ENCODE measurements at regions not wholly inside any gene's neighbourhood (a gene's known extent, or its start where the extent isn't known, plus 50 kb on each side); places are given as distances from the start of the nearest gene placed in this dataset.
A peak's percentile ranks its signal among the peaks of the same experiment; 100 is the strongest.

DNA sequence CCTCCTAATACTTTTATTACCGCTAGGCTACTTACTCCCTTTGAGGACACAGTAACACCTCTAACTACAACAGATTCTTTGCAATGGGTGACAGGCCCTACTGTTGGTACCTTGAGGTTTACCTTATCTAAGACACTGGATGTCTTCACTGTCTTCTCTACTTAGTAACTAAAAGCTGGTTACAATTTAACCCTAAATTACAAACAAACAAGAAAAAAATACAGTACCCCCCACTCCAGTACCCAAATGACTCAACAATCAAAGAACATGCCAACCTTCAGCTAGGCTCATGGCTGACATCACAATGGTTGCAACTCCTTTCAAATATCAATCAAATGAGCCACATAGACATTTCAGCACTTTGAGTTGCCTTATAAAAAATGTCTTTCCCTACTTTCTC is 198.0 kb downstream of the GUCY2F start:
- 74 to 83% methylated on average over 1 of the region's 1 CpG for WGBS, 2 donors
- intact Hi-C loops (cut with DNase I; ENCODE audit: low total_unique reads): no loop called here
- TF ChIP-seq, protein P1, sequence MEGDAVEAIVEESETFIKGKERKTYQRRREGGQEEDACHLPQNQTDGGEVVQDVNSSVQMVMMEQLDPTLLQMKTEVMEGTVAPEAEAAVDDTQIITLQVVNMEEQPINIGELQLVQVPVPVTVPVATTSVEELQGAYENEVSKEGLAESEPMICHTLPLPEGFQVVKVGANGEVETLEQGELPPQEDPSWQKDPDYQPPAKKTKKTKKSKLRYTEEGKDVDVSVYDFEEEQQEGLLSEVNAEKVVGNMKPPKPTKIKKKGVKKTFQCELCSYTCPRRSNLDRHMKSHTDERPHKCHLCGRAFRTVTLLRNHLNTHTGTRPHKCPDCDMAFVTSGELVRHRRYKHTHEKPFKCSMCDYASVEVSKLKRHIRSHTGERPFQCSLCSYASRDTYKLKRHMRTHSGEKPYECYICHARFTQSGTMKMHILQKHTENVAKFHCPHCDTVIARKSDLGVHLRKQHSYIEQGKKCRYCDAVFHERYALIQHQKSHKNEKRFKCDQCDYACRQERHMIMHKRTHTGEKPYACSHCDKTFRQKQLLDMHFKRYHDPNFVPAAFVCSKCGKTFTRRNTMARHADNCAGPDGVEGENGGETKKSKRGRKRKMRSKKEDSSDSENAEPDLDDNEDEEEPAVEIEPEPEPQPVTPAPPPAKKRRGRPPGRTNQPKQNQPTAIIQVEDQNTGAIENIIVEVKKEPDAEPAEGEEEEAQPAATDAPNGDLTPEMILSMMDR (IDR thresholded peaks at IDR 0.05): no peak
- TF ChIP-seq POLR2A (IDR thresholded peaks at IDR 0.05): no peak

DNA sequence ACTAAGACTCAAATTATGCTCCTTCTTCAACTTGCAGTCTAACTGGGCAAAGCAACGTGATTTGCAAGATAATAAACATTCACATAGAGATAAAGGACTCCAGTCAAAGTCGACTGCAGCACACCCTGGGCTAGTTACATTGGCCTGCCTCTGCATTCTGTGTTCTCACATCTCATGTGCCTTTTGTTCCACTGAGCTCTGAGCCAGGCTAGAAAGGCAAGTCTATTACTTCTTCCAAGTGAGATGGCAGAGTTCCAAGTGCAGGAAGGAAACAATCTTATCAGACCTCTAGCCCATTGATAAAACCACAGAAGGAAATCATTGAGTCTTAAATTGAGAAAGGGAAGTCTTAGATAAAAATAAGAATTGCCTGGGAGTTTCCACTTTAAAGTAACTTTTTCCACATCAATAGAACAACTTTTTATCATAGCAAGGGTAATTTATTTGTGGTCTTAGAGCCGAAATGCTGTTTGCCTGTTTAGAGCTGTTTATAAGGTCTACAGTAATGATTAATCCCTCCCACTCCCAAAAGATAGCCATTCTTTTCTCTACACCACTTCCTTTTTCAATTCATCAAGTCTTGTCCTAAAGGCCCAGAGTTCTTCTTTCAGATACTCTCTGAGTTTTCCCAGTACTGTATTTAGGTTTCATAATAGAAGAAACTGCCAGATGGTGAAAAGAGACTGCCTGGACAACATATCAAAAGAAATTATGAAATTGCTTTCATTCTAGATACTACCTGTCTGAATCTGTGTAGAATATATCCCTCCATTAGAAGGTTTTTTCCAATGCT is 200.2 kb downstream of the GUCY2F start:
- no peak for TF ChIP-seq POLR2A (IDR thresholded peaks at IDR 0.05)
- TF ChIP-seq, protein P1 (IDR thresholded peaks at IDR 0.05): no peak
- intact Hi-C loops (cut with DNase I; ENCODE audit: low total_unique reads): no loop called here
- no peak for DNase-seq (ENCODE audit: low spot score in 2 of 2)
- 16 to 20% methylated on average over 3 of the region's 3 CpGs for WGBS, 2 donors
- H3K4me3 ChIP-seq (ENCODE audit: low read depth, poor library complexity, severe bottlenecking): no peak overlapping the region

More for the DNA sequence above, 198.0 kb downstream of the GUCY2F start:
- no peak for DNase-seq (ENCODE audit: low spot score in 2 of 2)
- H3K4me3 ChIP-seq (ENCODE audit: low read depth, poor library complexity, severe bottlenecking): no peak overlapping the region

DNA sequence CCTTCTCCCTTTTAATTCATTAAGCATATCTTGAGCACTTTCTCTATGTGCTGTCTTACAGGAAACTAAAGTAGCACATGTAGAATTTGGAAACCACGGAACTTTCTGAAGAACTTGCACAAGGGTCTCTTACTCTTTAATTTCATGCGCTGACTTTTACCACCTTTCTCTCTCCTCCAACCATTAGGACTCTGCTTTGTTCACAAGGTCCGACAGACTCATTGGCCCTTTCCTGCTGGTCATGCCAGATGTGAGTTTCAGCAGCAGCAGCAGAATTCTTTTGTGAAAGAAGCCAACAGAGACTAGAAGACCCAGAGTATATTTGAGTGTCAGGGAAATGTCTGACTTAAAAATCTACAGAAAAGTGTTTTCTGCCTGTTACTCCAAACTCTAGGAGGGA is 207.1 kb downstream of the GUCY2F start:
- WGBS, 2 donors: 81 to 84% methylated on average over 3 of the region's 3 CpGs
- DNase-seq (ENCODE audit: low spot score in 2 of 2): no peak
- no peak overlapping the region for H3K4me3 ChIP-seq (ENCODE audit: low read depth, poor library complexity, severe bottlenecking)
- intact Hi-C loops (cut with DNase I; ENCODE audit: low total_unique reads): no loop called here
- no peak for TF ChIP-seq POLR2A (IDR thresholded peaks at IDR 0.05)
- TF ChIP-seq, protein P1 (IDR thresholded peaks at IDR 0.05): no peak

DNA sequence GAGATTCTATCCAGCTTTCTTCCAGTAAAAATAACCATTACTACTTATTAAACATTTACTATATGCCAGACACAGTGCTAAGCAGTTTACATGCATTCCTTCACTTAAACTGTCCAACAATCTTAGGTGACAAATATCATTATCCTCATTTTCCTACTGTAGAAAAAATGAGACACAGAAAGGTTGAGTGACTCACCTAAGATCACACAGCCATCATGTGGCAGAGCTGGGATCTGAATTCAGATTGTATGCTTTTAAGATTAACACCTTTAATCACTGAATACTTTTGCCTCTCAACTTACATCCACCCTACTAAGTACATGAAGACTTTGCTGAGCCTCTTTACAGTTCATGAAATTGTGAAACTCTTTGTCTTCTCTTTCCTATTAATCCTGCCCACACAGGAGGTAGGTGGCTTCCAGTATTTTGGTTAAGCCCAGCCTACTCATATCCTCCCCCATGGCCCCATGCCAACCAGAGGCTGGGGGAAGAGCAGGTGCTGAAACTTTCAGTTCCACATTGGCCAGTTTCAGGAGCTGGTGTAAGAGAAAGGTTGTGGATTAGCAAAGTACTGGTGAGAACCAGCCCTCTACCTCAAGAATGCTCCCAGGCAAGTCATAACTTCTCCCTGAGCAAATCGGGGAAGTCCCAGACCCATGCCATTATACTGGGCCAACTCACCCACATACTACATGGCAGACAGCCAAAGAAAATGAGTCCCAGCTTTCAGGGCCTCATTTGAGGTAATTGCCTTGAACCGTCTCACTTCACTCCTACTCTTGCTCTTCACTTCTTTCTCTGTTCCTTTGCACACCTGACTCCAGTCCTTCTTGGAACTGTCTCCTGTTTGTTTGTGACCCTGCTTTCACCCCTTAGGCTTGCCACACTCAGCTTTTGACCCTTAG is 211.1 kb downstream of the GUCY2F start:
- no peak overlapping the region for H3K4me3 ChIP-seq (ENCODE audit: low read depth, poor library complexity, severe bottlenecking)
- peak in 1 of 2 donors; percentile 14 for DNase-seq (ENCODE audit: low spot score in 2 of 2)
- WGBS, 2 donors: 11 to 18% methylated on average over 2 of the region's 2 CpGs
- intact Hi-C loops (cut with DNase I; ENCODE audit: low total_unique reads): no loop called here
- TF ChIP-seq POLR2A (IDR thresholded peaks at IDR 0.05): no peak
- TF ChIP-seq, protein P1 (IDR thresholded peaks at IDR 0.05): no peak

DNA sequence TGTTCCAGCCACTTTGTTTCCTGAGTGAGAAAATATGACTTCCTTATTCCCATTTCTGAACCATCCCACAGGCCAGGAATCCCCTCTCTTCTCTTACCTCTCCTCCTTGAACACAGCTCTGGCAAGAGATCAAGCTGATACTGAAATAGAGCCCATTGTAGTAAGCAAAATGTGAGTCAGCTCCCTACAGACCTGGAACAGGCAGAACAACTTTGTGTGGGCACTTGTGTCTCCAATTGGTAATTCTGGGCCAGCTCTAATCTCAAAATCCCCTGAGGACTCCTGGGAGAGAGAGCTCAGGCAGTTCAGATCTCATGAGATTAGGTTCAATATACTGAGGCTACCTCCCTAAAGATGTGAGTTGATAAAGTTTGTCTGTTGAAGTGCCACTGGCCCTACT is 213.5 kb downstream of the GUCY2F start:
- no peak for TF ChIP-seq POLR2A (IDR thresholded peaks at IDR 0.05)
- TF ChIP-seq, protein P1 (IDR thresholded peaks at IDR 0.05): no peak
- no peak for DNase-seq (ENCODE audit: low spot score in 2 of 2)
- intact Hi-C loops (cut with DNase I; ENCODE audit: low total_unique reads): no loop called here
- no peak overlapping the region for H3K4me3 ChIP-seq (ENCODE audit: low read depth, poor library complexity, severe bottlenecking)
